ENCODE measurements at regions not wholly inside any gene's neighbourhood (a gene's known extent, or its start where the extent isn't known, plus 50 kb on each side); places are given as distances from the start of the nearest gene placed in this dataset.

DNA sequence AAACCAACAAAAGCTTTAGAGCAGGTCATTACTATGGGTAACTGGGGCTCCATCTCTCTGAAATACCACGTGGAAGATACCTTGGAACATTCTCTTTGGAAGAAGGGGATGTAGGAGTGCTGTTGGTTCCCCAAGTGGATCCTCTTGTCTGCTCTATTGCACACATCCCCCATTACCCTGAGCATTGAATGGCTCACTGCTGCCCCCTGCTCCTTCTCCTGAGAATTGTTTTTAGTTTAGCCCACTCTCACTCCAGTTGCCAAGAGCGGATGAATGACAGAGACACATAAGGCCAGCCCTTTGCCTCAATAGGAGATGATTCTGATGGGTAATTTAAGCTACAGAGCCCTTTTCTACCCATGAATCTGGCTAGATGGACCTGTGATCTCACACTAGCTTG lies 135.6 kb upstream of the SUCLG2 start:
- ATAC-seq = peak; percentile 87
- peak; percentile 70 for DNase-seq

DNA sequence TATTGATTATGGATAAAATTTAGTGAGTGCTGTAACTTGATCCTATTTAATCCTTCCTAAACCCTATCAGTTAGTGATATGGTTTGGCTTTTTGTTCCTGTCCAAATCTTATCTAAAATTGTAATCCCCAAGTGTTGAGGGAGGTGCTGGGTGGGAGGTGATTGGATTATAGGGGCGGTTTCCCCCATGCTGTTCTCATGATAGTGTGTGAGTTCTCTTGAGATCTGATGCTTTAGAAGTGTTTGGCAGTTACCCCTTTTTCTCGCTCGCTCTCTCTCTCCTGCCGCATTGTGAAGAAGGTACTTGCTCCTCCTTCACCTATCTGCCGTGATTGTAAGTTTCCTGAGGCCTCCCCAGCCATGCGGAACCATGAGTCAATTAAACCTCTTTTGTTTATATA lies 134.0 kb upstream of the SUCLG2 start:
- DNase-seq (no peak), ATAC-seq (no peak)

- DNase-seq = no peak
- ATAC-seq = no peak
These were observed 129.2 kb upstream of the SUCLG2 start for GRCh38 chr3:67783281-67784250.

GRCh38 chr3:67781871-67782270 lies 127.5 kb upstream of the SUCLG2 start:
- DNase-seq (no peak), ATAC-seq (no peak)

GRCh38 chr3:67781218-67781617 lies 126.8 kb upstream of the SUCLG2 start:
- DNase-seq (no peak), ATAC-seq (no peak)

DNA sequence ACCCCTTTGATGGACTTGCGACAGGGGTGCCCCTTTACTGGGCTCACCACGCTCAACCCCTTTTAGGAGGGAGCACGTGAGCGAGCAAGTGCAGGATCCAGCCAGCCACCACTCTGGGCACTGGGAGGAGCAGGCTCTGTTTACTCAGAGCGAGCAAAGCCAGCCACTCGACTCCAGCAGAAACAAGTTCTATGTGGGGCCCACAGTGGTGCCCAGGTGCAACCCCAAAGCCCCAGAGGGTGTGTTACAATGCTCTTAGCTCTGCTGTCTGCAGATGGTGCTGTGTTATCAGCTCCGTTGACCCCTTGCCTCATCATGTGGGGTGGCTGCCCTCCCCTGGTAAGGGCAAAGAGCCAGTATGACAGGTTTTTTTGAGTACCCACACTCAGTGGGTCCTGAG lies 120.3 kb upstream of the SUCLG2 start:
- DNase-seq = no peak
- no peak for ATAC-seq

GRCh38 chr3:67765575-67765974 lies 111.2 kb upstream of the SUCLG2 start:
- ATAC-seq = no peak
- no peak for DNase-seq

DNA sequence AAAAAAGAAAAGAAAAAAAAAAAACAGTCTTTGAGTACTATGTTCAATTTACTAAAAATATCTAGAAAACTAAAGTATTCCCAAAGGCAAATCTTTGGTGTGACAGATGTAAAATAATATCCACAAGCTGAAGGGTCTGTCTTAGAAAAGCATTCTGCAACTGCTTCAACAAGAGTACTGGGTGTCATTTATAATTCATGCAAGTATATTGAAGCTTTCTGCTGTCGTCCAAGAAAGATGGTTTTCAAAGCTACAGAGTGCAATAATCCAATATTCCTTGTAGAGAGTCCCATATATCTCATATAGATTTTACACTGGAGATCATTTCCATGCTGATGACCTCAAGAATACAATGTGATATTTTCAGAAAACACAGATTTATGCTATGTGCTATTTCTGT lies 90.9 kb upstream of the SUCLG2 start:
- DNase-seq = no peak
- no peak for ATAC-seq

DNA sequence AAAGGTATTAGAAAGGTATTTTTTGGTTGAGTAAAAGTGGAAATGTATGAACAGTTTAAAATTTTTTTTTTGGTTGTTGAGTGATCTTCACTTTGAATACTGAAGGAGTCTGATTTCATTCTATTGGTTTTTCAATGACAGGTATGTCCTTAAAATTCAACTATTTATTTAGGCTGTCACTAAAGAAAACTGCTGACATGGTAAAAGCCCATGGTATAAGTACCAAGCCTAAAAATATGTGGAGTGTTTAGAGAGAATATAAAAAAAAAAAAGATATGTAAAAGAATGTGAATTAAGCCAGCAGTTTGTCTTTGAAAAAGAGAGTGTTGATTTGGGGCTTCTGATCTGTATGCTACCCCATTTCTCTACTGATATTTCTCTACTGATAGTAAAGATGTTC lies 90.3 kb upstream of the SUCLG2 start:
- ATAC-seq (no peak), DNase-seq (no peak)

DNA sequence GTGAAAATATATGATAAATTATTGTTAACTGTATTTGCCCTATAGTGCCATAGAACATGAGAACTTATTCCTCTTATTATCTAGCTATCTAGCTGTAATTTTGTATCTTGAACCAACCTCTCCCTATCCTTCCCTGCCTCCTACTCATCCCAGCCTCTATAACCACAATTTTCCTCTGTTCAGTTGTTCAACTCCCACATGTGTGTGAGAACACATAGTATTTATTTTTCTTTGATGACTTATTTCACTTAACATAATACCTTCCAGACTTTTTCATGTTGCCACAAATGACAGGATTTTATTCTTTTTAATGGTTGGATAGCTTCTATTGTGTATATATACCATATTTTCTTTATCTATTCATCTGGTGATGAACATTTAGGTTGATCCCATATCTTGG lies 85.4 kb upstream of the SUCLG2 start:
- DNase-seq (no peak), ATAC-seq (no peak)

- DNase-seq = no peak
- no peak for ATAC-seq
These were observed 83.8 kb upstream of the SUCLG2 start for GRCh38 chr3:67737906-67738865.

GRCh38 chr3:67737140-67737539 lies 82.7 kb upstream of the SUCLG2 start:
- ATAC-seq (no peak), DNase-seq (no peak)

DNA sequence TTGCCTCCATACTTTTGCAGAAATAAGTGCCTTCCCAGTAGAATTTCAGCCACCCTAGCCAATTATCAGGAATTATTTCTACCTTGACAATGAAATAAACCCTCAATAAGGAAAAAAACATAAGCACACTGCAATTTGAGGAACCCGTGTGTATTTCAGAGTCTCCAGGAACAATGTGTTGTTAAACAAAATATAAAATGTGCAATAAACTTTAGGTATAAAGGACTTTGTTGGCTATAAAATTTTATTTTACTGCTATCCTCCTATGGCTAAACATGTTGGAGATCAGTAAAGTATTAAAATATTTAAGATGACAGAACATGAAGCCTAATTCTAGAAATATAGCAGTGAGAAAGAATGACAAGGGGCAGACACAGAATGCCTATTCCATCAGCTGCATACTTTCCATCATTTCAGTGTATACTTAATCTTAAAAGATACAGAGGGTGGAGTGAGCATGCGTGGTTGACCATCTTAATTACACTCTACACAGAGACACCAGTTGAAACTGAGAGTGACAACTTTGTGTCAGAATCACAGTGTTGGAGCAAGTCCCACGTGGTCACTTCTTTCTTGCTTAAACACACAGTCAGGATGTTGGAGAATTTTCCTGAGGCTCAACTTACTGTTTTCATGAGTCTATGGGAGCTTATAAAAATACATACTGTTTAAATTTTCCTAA lies 79.0 kb upstream of the SUCLG2 start:
- DNase-seq (no peak), ATAC-seq (no peak)

- no peak for ATAC-seq
These were observed 70.0 kb upstream of the SUCLG2 start for GRCh38 chr3:67724434-67724833.

GRCh38 chr3:67723863-67724262 lies 69.5 kb upstream of the SUCLG2 start:
- no peak for DNase-seq
- ATAC-seq = no peak

More at GRCh38 chr3:67724434-67724833, 70.0 kb upstream of the SUCLG2 start:
- no peak for DNase-seq

DNA sequence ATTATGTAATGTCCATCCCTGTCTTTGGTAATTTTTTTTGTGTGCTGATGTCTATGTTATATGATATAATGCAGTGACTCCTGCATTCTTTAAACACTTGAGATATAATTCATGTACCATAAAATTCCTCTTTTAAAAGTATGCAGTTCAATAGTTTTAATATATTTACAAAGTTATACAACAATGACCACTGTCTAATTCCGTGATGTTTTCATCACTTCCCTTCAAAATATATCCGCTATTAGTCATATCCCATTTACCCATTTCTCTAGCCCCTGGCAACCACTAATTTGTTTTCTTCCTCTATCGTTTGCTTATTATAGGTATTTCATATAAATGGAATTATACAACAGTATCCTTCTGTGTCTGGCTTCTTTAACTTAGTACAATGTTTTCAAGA lies 64.9 kb upstream of the SUCLG2 start:
- no peak for ATAC-seq
- no peak for DNase-seq

DNA sequence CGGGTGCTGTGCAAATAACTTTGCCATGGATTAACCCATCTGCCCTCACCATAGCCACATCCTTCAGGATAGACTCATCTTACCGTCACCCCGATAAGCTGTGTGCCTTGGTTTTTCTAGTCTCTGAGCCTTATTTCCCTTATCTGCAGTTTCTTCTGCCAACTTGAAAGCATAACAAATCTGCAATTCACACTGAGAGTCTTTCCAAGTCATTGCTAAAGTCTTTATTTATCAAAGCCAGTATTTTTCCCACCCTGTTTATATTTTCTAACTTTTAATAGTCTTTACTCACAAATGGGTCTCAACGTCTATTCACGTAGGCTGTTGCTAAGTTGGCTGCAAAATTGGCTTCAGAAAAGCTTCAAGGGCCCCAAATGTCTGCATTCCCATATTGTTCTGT lies 61.6 kb upstream of the SUCLG2 start:
- ATAC-seq = no peak
- DNase-seq = no peak

DNA sequence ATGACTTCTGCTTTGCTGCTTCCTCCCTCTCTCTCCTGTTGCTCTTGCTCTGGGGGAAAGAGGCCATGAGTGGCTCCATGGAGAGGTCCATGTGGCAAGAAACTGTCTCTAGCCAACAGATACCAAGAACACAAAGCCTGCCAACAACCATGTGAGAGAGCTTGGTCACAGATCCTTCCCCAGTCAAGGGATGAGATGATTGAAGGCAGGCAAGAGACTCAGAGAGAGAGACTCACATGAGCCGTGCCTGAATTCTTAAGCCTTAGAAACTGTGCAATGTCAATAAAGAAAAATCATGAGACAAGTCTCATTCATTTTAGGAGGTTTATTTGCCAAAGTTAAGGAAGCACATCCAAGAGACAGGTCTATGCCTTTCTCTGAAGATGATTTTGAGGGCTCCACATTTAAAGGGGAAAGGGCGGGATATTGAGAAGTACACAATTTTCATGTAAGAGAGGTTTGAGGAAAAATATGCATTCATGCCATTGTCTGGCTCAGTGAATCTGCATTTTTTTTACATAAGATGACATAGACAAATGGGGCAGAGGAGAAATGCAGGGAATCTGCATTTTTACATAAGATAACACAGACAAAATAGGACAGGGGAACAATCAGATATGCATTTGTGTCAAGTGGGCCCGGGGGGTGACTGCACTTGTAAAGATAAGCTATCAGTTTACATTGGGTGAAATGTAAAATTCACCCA lies 59.5 kb upstream of the SUCLG2 start:
- ATAC-seq = no peak
- DNase-seq = no peak

DNA sequence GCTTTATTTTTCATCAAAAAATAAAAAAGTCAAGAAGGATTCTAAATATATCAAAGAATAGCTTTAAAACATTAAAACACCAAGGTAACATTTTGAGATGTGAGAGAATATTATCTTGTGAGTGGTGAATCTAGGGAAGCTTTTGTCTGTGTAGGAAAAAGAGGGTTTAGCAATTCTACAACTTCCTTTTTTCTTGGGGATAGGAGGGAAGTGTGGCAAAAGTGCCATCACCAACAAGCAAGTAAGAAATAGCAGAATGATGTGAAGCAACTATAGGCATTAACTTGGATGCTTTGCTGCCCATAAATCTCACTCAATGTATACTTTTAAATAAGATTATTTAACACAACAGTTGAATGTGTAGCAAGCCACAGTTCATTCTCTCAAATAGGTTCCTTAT lies 57.8 kb upstream of the SUCLG2 start:
- DNase-seq (no peak), ATAC-seq (no peak)

- ATAC-seq (no peak), DNase-seq (no peak)
These were observed 56.0 kb upstream of the SUCLG2 start for GRCh38 chr3:67710396-67710795.

- DNase-seq (no peak), ATAC-seq (no peak)
These were observed 52.5 kb upstream of the SUCLG2 start for GRCh38 chr3:67706934-67707333.

- DNase-seq (no peak), ATAC-seq (no peak)
These were observed 49.9 kb upstream of the SUCLG2 start for GRCh38 chr3:67704322-67704721.
